ENCODE measurements at regions not wholly inside any gene's neighbourhood (a gene's known extent, or its start where the extent isn't known, plus 50 kb on each side); places are given as distances from the start of the nearest gene placed in this dataset.

DNA sequence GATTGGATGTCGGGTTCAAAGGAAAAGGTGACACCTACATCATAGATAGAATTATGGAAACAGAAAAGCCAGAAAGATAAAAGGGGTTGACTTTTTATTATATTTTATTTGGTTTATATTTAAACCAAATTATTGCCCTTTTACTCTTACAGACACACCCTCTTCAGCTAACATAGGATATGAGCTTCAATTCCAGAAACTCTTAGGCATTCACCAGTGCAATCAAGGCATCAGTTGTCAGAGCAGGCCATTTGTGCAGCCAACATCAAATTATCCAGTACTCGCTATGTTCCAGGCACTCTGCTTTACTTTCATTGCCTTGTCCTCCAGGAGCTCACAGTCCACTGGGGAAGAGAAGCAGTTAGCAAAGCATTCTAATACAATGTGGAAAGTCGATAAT is 347.5 kb downstream of the TFEC start:
- no peak for TF ChIP-seq POLR2A (IDR thresholded peaks at IDR 0.05)
- TF ChIP-seq, protein P1, sequence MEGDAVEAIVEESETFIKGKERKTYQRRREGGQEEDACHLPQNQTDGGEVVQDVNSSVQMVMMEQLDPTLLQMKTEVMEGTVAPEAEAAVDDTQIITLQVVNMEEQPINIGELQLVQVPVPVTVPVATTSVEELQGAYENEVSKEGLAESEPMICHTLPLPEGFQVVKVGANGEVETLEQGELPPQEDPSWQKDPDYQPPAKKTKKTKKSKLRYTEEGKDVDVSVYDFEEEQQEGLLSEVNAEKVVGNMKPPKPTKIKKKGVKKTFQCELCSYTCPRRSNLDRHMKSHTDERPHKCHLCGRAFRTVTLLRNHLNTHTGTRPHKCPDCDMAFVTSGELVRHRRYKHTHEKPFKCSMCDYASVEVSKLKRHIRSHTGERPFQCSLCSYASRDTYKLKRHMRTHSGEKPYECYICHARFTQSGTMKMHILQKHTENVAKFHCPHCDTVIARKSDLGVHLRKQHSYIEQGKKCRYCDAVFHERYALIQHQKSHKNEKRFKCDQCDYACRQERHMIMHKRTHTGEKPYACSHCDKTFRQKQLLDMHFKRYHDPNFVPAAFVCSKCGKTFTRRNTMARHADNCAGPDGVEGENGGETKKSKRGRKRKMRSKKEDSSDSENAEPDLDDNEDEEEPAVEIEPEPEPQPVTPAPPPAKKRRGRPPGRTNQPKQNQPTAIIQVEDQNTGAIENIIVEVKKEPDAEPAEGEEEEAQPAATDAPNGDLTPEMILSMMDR (IDR thresholded peaks at IDR 0.05): no peak
